GM13977 (cell line): ENCODE measurements at regions not wholly inside any gene's neighbourhood (a gene's known extent, or its start where the extent isn't known, plus 50 kb on each side); places are given as distances from the start of the nearest gene placed in this dataset.

ENCODE experiments used
- DNase-seq: peaks from one replicate; pipeline ENCODE4 v3.0.0; 2012; ENCODE audit warnings: low spot score
- CTCF ChIP-seq: IDR thresholded peaks from 2 replicates; pipeline ENCODE4 v1.5.1; 2012; ENCODE audit warnings: mild to moderate bottlenecking, control low read depth; ENCODE audit not compliant: insufficient read depth; ENCODE audit errors: extremely low read depth, missing control alignments
- in situ Hi-C: fragments of 300-500 bp; cut with MboI; formaldehyde crosslinking; loops from one replicate; pipeline ENCODE4 v1.12.0; 2022; ENCODE audit warnings: low sequenced_read_pairs, low pct_unique_long_range_greater_than_20kb, mixed read lengths, inconsistent platforms; ENCODE audit not compliant: unreplicated experiment

GRCh38 chr16:9141813-9142212 lies 50.4 kb downstream of the HAPSTR1 start:
- DNase-seq = no peak
- TF ChIP-seq CTCF = no peak
- in situ Hi-C loops = loop anchor here (25.0 kb wide), 2 partner anchors 480 to 580 kb away; partner anchors contain the start of gene ABAT

- TF ChIP-seq CTCF = no peak
- no peak for DNase-seq
- in situ Hi-C loops = loop anchor here (25.0 kb wide), 2 partner anchors 482 to 582 kb away; partner anchors contain the start of gene ABAT
Measured at GRCh38 chr16:9144106-9144505, 52.7 kb downstream of the HAPSTR1 start.

- DNase-seq = no peak
- TF ChIP-seq CTCF = no peak
- in situ Hi-C loops = loop anchor here (25.0 kb wide), 2 partner anchors 486 to 586 kb away; partner anchors contain the start of gene ABAT
Measured at GRCh38 chr16:9148374-9149015, 57.1 kb downstream of the HAPSTR1 start.

GRCh38 chr16:9151074-9151473 lies 59.6 kb downstream of the HAPSTR1 start:
- TF ChIP-seq CTCF = no peak
- no peak for DNase-seq
- in situ Hi-C loops = no loop called here

- no peak for TF ChIP-seq CTCF
- in situ Hi-C loops = no loop called here
- DNase-seq = no peak
Measured at GRCh38 chr16:9151597-9151996, 60.2 kb downstream of the HAPSTR1 start.

GRCh38 chr16:9152649-9153501 lies 61.4 kb downstream of the HAPSTR1 start:
- TF ChIP-seq CTCF = no peak
- in situ Hi-C loops = no loop called here
- DNase-seq = no peak
